MM.1S (cell line): ENCODE measurements at regions not wholly inside any gene's neighbourhood (a gene's known extent, or its start where the extent isn't known, plus 50 kb on each side); places are given as distances from the start of the nearest gene placed in this dataset.

Experiments used
- DNase-seq: peaks from one replicate; pipeline ENCODE4 v3.0.0-alpha.2; 2015
- H2AFZ ChIP-seq: fragments of 300-600 bp; sonication (generic); 2 replicates; pipeline ENCODE4 v1.6.0; 2016; ENCODE audit warnings: antibody characterized with exemption, low read length
- H3F3A ChIP-seq: fragments of 300-600 bp; sonication (generic); 2 replicates; pipeline ENCODE4 v1.6.1; 2016; ENCODE audit warnings: mild to moderate bottlenecking, antibody characterized with exemption, low read length, moderate library complexity, mixed read lengths; ENCODE audit not compliant: insufficient read depth
- H3K27ac ChIP-seq: fragments of 300-600 bp; sonication (generic); 2 replicates; pipeline ENCODE4 v1.5.1; 2016; ENCODE audit warnings: mild to moderate bottlenecking, low read length
- H3K27me3 ChIP-seq: fragments of 300-600 bp; sonication (generic); replicated peaks from 2 replicates; pipeline ENCODE4 v1.6.0; 2016; ENCODE audit warnings: low read length; ENCODE audit not compliant: insufficient read depth
- H3K36me3 ChIP-seq: fragments of 300-600 bp; sonication (generic); replicated peaks from 2 replicates; pipeline ENCODE4 v1.6.1; 2016; ENCODE audit warnings: mild to moderate bottlenecking, low read length, mixed read lengths; ENCODE audit not compliant: insufficient read depth
- H3K4me1 ChIP-seq: fragments of 300-600 bp; sonication (generic); 2 replicates; pipeline ENCODE4 v1.6.1; 2016; ENCODE audit warnings: low read length, mixed read lengths
- H3K4me2 ChIP-seq: fragments of 300-600 bp; sonication (generic); 2 replicates; pipeline ENCODE4 v1.6.0; 2016; ENCODE audit warnings: low read depth, low read length
- H3K4me3 ChIP-seq: fragments of 300-600 bp; sonication (generic); 2 replicates; pipeline ENCODE4 v1.5.1; 2016; ENCODE audit warnings: low read length, mixed read lengths
- H3K79me2 ChIP-seq: fragments of 300-600 bp; sonication (generic); 2 replicates; pipeline ENCODE4 v1.6.1; 2016; ENCODE audit warnings: mixed run types, low read length, mixed read lengths
- H3K9ac ChIP-seq: fragments of 300-600 bp; sonication (generic); 2 replicates; pipeline ENCODE4 v1.6.1; 2016; ENCODE audit warnings: low read length, mixed read lengths
- H3K9me2 ChIP-seq: fragments of 300-600 bp; sonication (generic); replicated peaks from 2 replicates; pipeline ENCODE4 v1.6.1; 2016; ENCODE audit warnings: mild to moderate bottlenecking, low read length, mixed read lengths; ENCODE audit not compliant: insufficient read depth
- H3K9me3 ChIP-seq: fragments of 300-600 bp; sonication (generic); replicated peaks from 2 replicates; pipeline ENCODE4 v1.6.1; 2016; ENCODE audit warnings: mild to moderate bottlenecking, low read length, mixed read lengths; ENCODE audit not compliant: insufficient read depth
- H4K20me1 ChIP-seq: fragments of 300-600 bp; sonication (generic); 2 replicates; pipeline ENCODE4 v1.6.1; 2016; ENCODE audit warnings: mild to moderate bottlenecking, low read length, moderate library complexity, mixed read lengths; ENCODE audit not compliant: insufficient read depth
- CTCF ChIP-seq: fragments of 300-600 bp; sonication (generic); IDR thresholded peaks from 2 replicates; pipeline ENCODE4 v1.5.1; 2016; ENCODE audit warnings: antibody characterized with exemption, low read length, mixed read lengths
- EZH2 ChIP-seq: fragments of 300-600 bp; sonication (generic); optimal IDR thresholded peaks from 2 replicates; pipeline ENCODE3; 2017; ENCODE audit warnings: low read depth, mild to moderate bottlenecking, antibody characterized with exemption, low read length, mixed read lengths
- EZH2phosphoT487 ChIP-seq: fragments of 300-600 bp; sonication (generic); IDR thresholded peaks from 2 replicates; pipeline ENCODE4 v1.6.1; 2018; ENCODE audit warnings: antibody characterized with exemption, low read length

GRCh38 chr2:133655610-133656009 lies 87.3 kb upstream of the NCKAP5 start:
- H4K20me1 ChIP-seq: no peaks in the 10 kb centered on the region
- no peak overlapping the region for H3K27ac ChIP-seq
- no peak for DNase-seq
- no peak overlapping the region for H2AFZ ChIP-seq
- H3K9ac ChIP-seq: no peak overlapping the region
- no peak overlapping the region for H3K4me2 ChIP-seq
- no peaks in the 10 kb centered on the region for H3K36me3 ChIP-seq
- H3K27me3 ChIP-seq: no peaks in the 10 kb centered on the region
- no peaks in the 10 kb centered on the region for H3K9me2 ChIP-seq
- H3K4me3 ChIP-seq: no peak overlapping the region
- H3K4me1 ChIP-seq: no peaks in the 10 kb centered on the region
- H3K9me3 ChIP-seq: no peaks in the 10 kb centered on the region
- H3K79me2 ChIP-seq: no peaks in the 10 kb centered on the region
- TF ChIP-seq EZH2phosphoT487 (no peak), EZH2 (no peak), CTCF (no peak)
- H3F3A ChIP-seq: no peaks in the 10 kb centered on the region

- H3K4me2 ChIP-seq: no peak overlapping the region
Observed at GRCh38 chr2:133657591-133657990, 89.3 kb upstream of the NCKAP5 start.

DNA sequence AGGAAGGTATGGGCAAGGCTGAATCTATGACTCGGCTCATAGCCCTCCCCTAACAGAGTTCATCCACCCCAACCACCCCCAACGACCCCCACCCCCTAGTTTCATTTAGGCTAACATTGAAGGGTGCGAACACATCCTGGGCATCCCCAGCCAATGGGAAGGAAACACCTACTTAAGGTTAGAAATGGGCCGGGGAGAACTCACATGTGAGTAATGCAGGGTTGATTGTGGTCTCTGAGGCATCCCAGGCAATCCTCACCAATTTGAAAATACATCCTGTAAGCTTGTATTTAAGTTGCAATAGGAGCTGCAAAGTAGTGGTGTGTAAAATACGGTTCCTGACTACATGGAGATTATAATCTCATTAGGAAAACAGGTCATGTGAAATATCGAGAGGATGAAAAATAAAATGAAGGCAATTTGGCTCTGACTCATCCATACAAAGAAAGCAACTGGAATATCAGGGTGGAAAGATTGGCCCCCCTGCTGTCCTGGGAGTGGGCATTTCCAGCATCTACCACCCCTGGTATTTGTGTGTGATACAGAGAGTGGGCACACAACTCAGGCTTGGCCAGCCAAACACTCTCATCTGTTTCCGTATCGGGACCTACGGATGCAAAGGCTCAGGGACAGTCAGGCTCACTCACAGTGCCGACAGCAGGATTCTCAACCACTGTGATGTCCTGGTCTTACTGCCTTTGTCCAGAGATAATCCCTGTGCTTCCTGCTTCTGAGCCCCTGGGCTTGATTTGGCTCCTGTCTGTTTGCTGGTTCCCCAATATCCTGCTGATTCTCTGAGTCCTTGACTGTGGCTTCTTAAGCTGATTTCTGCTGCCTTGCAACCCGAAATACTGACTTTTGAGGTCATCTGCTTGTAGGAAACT lies 90.0 kb upstream of the NCKAP5 start:
- Histone ChIP-seq H3F3A (no peaks in the 10 kb centered on the region), H3K36me3 (no peaks in the 10 kb centered on the region), H3K27me3 (no peaks in the 10 kb centered on the region), H3K27ac (no peak overlapping the region), H3K4me2 (no peak overlapping the region), H3K9ac (no peak overlapping the region), H3K9me3 (no peaks in the 10 kb centered on the region), H3K4me3 (no peak overlapping the region), H3K79me2 (no peaks in the 10 kb centered on the region), H3K4me1 (no peaks in the 10 kb centered on the region), H3K9me2 (no peaks in the 10 kb centered on the region), H4K20me1 (no peaks in the 10 kb centered on the region), H2AFZ (no peak overlapping the region)
- TF ChIP-seq EZH2phosphoT487 (no peak), CTCF (no peak), EZH2 (no peak)
- DNase-seq: no peak

More at GRCh38 chr2:133657591-133657990, 89.3 kb upstream of the NCKAP5 start:
- Histone ChIP-seq H2AFZ (no peak overlapping the region), H3K4me3 (no peak overlapping the region), H4K20me1 (no peaks in the 10 kb centered on the region), H3F3A (no peaks in the 10 kb centered on the region), H3K9me2 (no peaks in the 10 kb centered on the region), H3K9me3 (no peaks in the 10 kb centered on the region), H3K27ac (no peak overlapping the region), H3K36me3 (no peaks in the 10 kb centered on the region), H3K9ac (no peak overlapping the region), H3K79me2 (no peaks in the 10 kb centered on the region), H3K27me3 (no peaks in the 10 kb centered on the region), H3K4me1 (no peaks in the 10 kb centered on the region)
- no peak for TF ChIP-seq EZH2phosphoT487
- no peak for TF ChIP-seq CTCF
- no peak for TF ChIP-seq EZH2
- DNase-seq: no peak
